PC-9 (cell line): ENCODE measurements at regions not wholly inside any gene's neighbourhood (a gene's known extent, or its start where the extent isn't known, plus 50 kb on each side); places are given as distances from the start of the nearest gene placed in this dataset.

Experiments
- BruUV-seq: library from RNA; stranded (reverse); fragments of 400-500 nt; replicated peaks from 2 replicates; lab custom pipeline; 2021; lab: Mats Ljungman, UMichigan
- CTCF ChIA-PET: fragments of 300-600 bp; sonication (Branson Sonifier 250); formaldehyde crosslinking; loops from one replicate; lab custom pipeline; 2022; ENCODE audit warnings: antibody characterized with exemption; lab: Charles Lee
- POLR2A ChIA-PET: fragments of 300-600 bp; sonication (Branson Sonifier 250); formaldehyde crosslinking; loops from one replicate; lab custom pipeline; 2022; ENCODE audit warnings: antibody characterized with exemption; ENCODE audit not compliant: unreplicated experiment; lab: Charles Lee
- DNase-seq, 2 experiments: peaks; one replicate each; pipeline versions ENCODE4 v3.0.0 to v3.0.0-alpha.2; 2015 to 2022; ENCODE audit warnings: mixed read lengths in 1 of 2
- H2AFZ ChIP-seq: fragments of 200-600 bp; sonication (generic); 2 replicates; pipeline ENCODE4 v1.8.1; 2017; ENCODE audit warnings: antibody characterized with exemption
- H3F3A ChIP-seq: fragments of 200-600 bp; sonication (generic); 2 replicates; pipeline ENCODE4 v1.8.1; 2017; ENCODE audit warnings: antibody characterized with exemption, mild to moderate bottlenecking, low read depth; ENCODE audit not compliant: insufficient read depth
- H3K27ac ChIP-seq: fragments of 200-600 bp; sonication (generic); 2 replicates; pipeline ENCODE4 v1.6.1; 2016; ENCODE audit warnings: mixed run types
- H3K27me3 ChIP-seq: fragments of 200-600 bp; sonication (generic); 2 replicates; pipeline ENCODE4 v1.6.1; 2016; ENCODE audit warnings: low read depth, mixed run types; ENCODE audit not compliant: insufficient read depth
- H3K36me3 ChIP-seq: fragments of 200-600 bp; sonication (generic); 2 replicates; pipeline ENCODE4 v1.6.1; 2016; ENCODE audit warnings: low read depth, mixed run types
- H3K4me1 ChIP-seq: fragments of 200-600 bp; sonication (generic); replicated peaks from 2 replicates; pipeline ENCODE4 v1.6.1; 2016; ENCODE audit warnings: mixed run types; ENCODE audit not compliant: insufficient read depth
- H3K4me2 ChIP-seq: fragments of 200-600 bp; sonication (generic); 2 replicates; pipeline ENCODE4 v1.6.1; 2017; ENCODE audit warnings: mixed run types
- H3K4me3 ChIP-seq: fragments of 200-600 bp; sonication (generic); 2 replicates; pipeline ENCODE4 v1.6.1; 2016; ENCODE audit warnings: mixed run types
- H3K79me2 ChIP-seq: fragments of 200-600 bp; sonication (generic); 2 replicates; pipeline ENCODE4 v1.6.1; 2017; ENCODE audit warnings: low read depth, mixed run types
- H3K9me2 ChIP-seq: fragments of 200-600 bp; sonication (generic); 2 replicates; pipeline ENCODE4 v1.8.1; 2017; ENCODE audit warnings: mild to moderate bottlenecking; ENCODE audit not compliant: insufficient read depth
- H3K9me3 ChIP-seq: fragments of 200-600 bp; sonication (generic); 2 replicates; pipeline ENCODE4 v1.8.1; 2016; ENCODE audit warnings: low read depth; ENCODE audit not compliant: insufficient read depth
- H4K20me1 ChIP-seq: fragments of 200-600 bp; sonication (generic); 2 replicates; pipeline ENCODE4 v1.8.1; 2017; ENCODE audit not compliant: insufficient read depth
- CTCF ChIP-seq: fragments of 200-600 bp; sonication (generic); conservative IDR thresholded peaks from 2 replicates; pipeline ENCODE4 v1.6.1; 2017; ENCODE audit warnings: mixed run types, antibody characterized with exemption, mild to moderate bottlenecking, moderate library complexity
- EZH2 ChIP-seq: fragments of 200-600 bp; sonication (generic); IDR thresholded peaks from 2 replicates; pipeline ENCODE4 v1.8.0; 2017; ENCODE audit warnings: antibody characterized with exemption, low read depth
- intact Hi-C: fragments of 100-400 bp; cut with micrococcal nuclease; formaldehyde crosslinking; loops from one replicate; pipeline ENCODE4 v1.10.0; 2022; ENCODE audit not compliant: unreplicated experiment

GRCh38 chr17:74015990-74016389, 187.5 kb upstream of the RPL38 start:
- POLR2A ChIA-PET: no interaction called here
- peaks cover 94% of the 10 kb centered on the region for H3K27me3 ChIP-seq
- CTCF ChIA-PET: no interaction called here

DNA sequence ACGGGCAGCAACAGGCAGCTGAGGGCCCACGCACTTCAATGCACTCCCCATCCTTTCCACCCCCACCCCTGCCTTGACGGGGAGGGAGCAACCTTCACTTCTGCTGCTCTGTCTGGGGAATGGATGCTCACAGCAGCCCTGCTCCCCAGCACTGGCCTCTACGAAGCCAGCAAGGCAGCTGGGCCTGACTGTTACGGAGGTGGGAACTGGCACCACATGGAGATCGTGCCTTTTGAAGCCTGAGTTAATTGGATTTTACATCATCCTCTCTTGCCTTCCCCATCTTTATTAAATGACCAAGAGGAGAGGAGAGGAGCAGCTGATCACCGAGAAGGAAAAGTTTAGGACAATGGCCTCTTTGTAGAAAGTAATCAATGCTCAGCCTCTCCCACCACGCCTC, 187.0 kb upstream of the RPL38 start:
- Histone ChIP-seq H3K27me3 (peaks cover 90% of the 10 kb centered on the region), H3K79me2 (no peaks in the 10 kb centered on the region), H3F3A (no peaks in the 10 kb centered on the region), H4K20me1 (no peaks in the 10 kb centered on the region), H3K9me3 (no peaks in the 10 kb centered on the region), H2AFZ (no peak overlapping the region), H3K4me1 (no peaks in the 10 kb centered on the region), H3K36me3 (no peaks in the 10 kb centered on the region), H3K4me3 (no peak overlapping the region), H3K4me2 (no peak overlapping the region), H3K9me2 (no peaks in the 10 kb centered on the region), H3K27ac (no peak overlapping the region)
- POLR2A ChIA-PET: no interaction called here
- intact Hi-C loops: no loop called here
- no peak for TF ChIP-seq CTCF
- no peak for TF ChIP-seq EZH2
- BruUV-seq: no TSS peak
- DNase-seq: no peak
- CTCF ChIA-PET: no interaction called here

More at GRCh38 chr17:74015990-74016389, 187.5 kb upstream of the RPL38 start:
- Histone ChIP-seq H3F3A (no peaks in the 10 kb centered on the region), H2AFZ (no peak overlapping the region), H3K4me2 (no peak overlapping the region), H3K9me2 (no peaks in the 10 kb centered on the region), H4K20me1 (no peaks in the 10 kb centered on the region), H3K27ac (no peak overlapping the region), H3K4me3 (no peak overlapping the region), H3K4me1 (no peaks in the 10 kb centered on the region), H3K36me3 (no peaks in the 10 kb centered on the region), H3K79me2 (no peaks in the 10 kb centered on the region), H3K9me3 (no peaks in the 10 kb centered on the region)
- no peak for DNase-seq
- TF ChIP-seq EZH2 (no peak), CTCF (no peak)
- intact Hi-C loops: no loop called here
- BruUV-seq: no TSS peak

- TF ChIP-seq EZH2 (no peak), CTCF (no peak)
- Histone ChIP-seq H3K79me2 (no peaks in the 10 kb centered on the region), H3K4me2 (no peak overlapping the region), H3K27ac (no peak overlapping the region), H3K36me3 (no peaks in the 10 kb centered on the region), H3K27me3 (peaks cover 90% of the 10 kb centered on the region), H3K4me1 (no peaks in the 10 kb centered on the region), H3K9me2 (no peaks in the 10 kb centered on the region), H3K9me3 (no peaks in the 10 kb centered on the region), H3F3A (no peaks in the 10 kb centered on the region), H4K20me1 (no peaks in the 10 kb centered on the region), H3K4me3 (no peak overlapping the region), H2AFZ (no peak overlapping the region)
- intact Hi-C loops: no loop called here
- ChIA-PET POLR2A (no interaction called here), CTCF (no interaction called here)
- no peak for DNase-seq
- BruUV-seq: no TSS peak
Observed at GRCh38 chr17:74017466-74017865, 186.0 kb upstream of the RPL38 start.
